ENCODE measurements at regions not wholly inside any gene's neighbourhood (a gene's known extent, or its start where the extent isn't known, plus 50 kb on each side); places are given as distances from the start of the nearest gene placed in this dataset.

- intact Hi-C loops (cut with micrococcal nuclease): no loop called here
- H4K20me1 ChIP-seq (ENCODE audit: insufficient read depth): no peaks in the 10 kb centered on the region
- no peaks in the 10 kb centered on the region for H3K27me3 ChIP-seq (ENCODE audit: insufficient read depth, low read length)
- peaks cover under 1 to 2% of the 10 kb centered on the region in 2 experiments; a peak in 2 of 4 replicates for H3K9me3 ChIP-seq (ENCODE audit: control insufficient read depth in 1 of 2, insufficient read depth in 1 of 2, low read depth in 1 of 2, low read length in 2 of 2)
- CTCF ChIA-PET: no interaction called here
- H2AFZ ChIP-seq (ENCODE audit: low read depth, low read length, poor library complexity, severe bottlenecking): no peak overlapping the region
- RAD21 ChIA-PET (ENCODE audit: low non-redundant PET in 1 of 2, low total read pairs in 2 of 2, uncharacterized antibody in 2 of 2, unreplicated experiment in 2 of 2): no interaction called here
- TF ChIP-seq REST (IDR thresholded peaks at IDR 0.05; ENCODE audit: low read depth) (no peak), CEBPB (IDR thresholded peaks at IDR 0.05; ENCODE audit: low read depth) (no peak), SRF (IDR thresholded peaks at IDR 0.05; ENCODE audit: low read depth) (no peak)
- BruUV-seq (replicated peaks): no TSS peak
- H3K27ac ChIP-seq (ENCODE audit: low read depth, low read length): no peak overlapping the region
- H3K4me3 ChIP-seq (replicated peaks in 1 of 2; ENCODE audit: low read depth in 1 of 2, low read length in 2 of 2): no peak overlapping the region
- no peak for DNase-seq (ENCODE audit: low read depth, low spot score)
- no peaks in the 10 kb centered on the region for H3K36me3 ChIP-seq (ENCODE audit: control insufficient read depth in 1 of 2, insufficient read depth in 2 of 2, low read length in 2 of 2)
- no peak overlapping the region for H3K9ac ChIP-seq (ENCODE audit: low read length)
- H3K79me2 ChIP-seq (ENCODE audit: insufficient read depth, low read length): no peaks in the 10 kb centered on the region
- no peaks in the 10 kb centered on the region for H3K4me1 ChIP-seq (ENCODE audit: control insufficient read depth in 1 of 2, insufficient read depth in 2 of 2, low read length in 2 of 2)
- POLR2A ChIA-PET: no interaction called here
- H3K9me2 ChIP-seq (ENCODE audit: insufficient read depth): no peaks in the 10 kb centered on the region
- ATAC-seq: no peak
- no peak overlapping the region for H3K4me2 ChIP-seq (ENCODE audit: low read length)
These were observed 63.5 kb upstream of the PRR20G start for GRCh38 chr3:127351321-127351720.

DNA sequence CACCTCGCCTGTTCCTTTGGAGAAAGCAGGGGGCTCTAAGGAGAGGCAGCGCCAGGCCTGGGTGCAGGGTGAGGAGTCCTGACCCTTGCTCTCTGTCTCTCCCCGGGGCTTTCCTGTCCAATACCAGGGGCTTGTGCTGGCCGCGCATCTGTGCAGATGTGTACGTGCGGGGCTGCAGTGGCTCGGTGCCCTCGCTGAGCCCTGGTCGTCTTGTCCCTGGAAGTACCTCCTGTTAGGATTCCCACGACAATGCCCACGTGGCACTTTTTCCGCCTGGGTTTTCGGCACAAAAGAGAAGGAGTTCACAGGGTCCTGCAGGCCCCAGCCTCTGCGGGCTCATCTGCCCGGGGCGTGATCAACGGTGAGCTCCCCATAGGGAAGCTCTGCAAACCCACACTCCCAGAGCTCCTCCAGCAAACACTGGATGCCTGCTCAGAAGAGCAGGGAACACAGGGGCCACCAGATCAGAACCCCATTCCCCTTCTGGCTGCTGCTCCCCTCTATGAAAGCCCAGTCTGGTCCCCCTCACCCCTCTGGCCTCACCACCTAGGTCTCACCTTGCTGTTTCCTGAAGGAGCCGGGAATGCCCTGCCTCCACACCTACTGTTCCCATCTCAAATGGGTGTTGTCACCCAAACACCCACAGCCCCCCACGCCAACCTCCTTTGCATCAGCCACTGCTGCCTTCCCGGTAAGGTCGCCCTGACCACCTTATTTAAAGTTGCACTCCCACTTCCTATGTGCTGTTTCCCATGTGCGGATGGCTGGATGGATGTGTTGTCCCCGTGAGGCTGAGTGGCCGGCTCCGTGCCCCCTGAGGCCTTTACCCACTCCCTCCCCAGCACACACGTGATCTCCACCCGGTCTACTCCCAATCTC lies 62.6 kb upstream of the PRR20G start:
- no TSS peak for BruUV-seq (replicated peaks)
- Histone ChIP-seq H2AFZ (ENCODE audit: low read depth, low read length, poor library complexity, severe bottlenecking) (no peak overlapping the region), H3K4me1 (ENCODE audit: control insufficient read depth in 1 of 2, insufficient read depth in 2 of 2, low read length in 2 of 2) (no peaks in the 10 kb centered on the region), H3K79me2 (ENCODE audit: insufficient read depth, low read length) (no peaks in the 10 kb centered on the region), H3K27ac (ENCODE audit: low read depth, low read length) (no peak overlapping the region), H3K4me2 (ENCODE audit: low read length) (no peak overlapping the region), H3K27me3 (ENCODE audit: insufficient read depth, low read length) (no peaks in the 10 kb centered on the region), H3K4me3 (replicated peaks in 1 of 2; ENCODE audit: low read depth in 1 of 2, low read length in 2 of 2) (no peak overlapping the region), H3K9ac (ENCODE audit: low read length) (no peak overlapping the region), H4K20me1 (ENCODE audit: insufficient read depth) (no peaks in the 10 kb centered on the region), H3K9me2 (ENCODE audit: insufficient read depth) (no peaks in the 10 kb centered on the region), H3K9me3 (ENCODE audit: control insufficient read depth in 1 of 2, insufficient read depth in 1 of 2, low read depth in 1 of 2, low read length in 2 of 2) (no peaks in the 10 kb centered on the region), H3K36me3 (ENCODE audit: control insufficient read depth in 1 of 2, insufficient read depth in 2 of 2, low read length in 2 of 2) (no peaks in the 10 kb centered on the region)
- TF ChIP-seq ZFX (IDR thresholded peaks at IDR 0.05): no peak
- no peak for TF ChIP-seq ZBTB33 (IDR thresholded peaks at IDR 0.05; ENCODE audit: extremely low read depth, insufficient replicate concordance, low read length)
- no peak for TF ChIP-seq CBX3 (IDR thresholded peaks at IDR 0.05; ENCODE audit: low read depth)
- TF ChIP-seq SIN3A (IDR thresholded peaks at IDR 0.05; ENCODE audit: low read depth): no peak
- TF ChIP-seq EZH2 (IDR thresholded peaks at IDR 0.05): no peak
- no peak for TF ChIP-seq TCF7L2 (IDR thresholded peaks at IDR 0.05; ENCODE audit: borderline replicate concordance, extremely low read depth, insufficient read depth, insufficient read length)
- no peak for TF ChIP-seq FOSL1 (IDR thresholded peaks at IDR 0.05; ENCODE audit: low read depth)
- no peak for TF ChIP-seq SRF (IDR thresholded peaks at IDR 0.05; ENCODE audit: low read depth)
- no peak for TF ChIP-seq ELF1 (IDR thresholded peaks at IDR 0.05; ENCODE audit: borderline replicate concordance, low read depth)
- no peak for TF ChIP-seq EZH2phosphoT487 (IDR thresholded peaks at IDR 0.05; ENCODE audit: borderline replicate concordance)
- CTCF ChIA-PET: no interaction called here
- DNase-seq (ENCODE audit: low read depth, low spot score) (no peak), ATAC-seq (no peak)
- intact Hi-C loops (cut with micrococcal nuclease): no loop called here
- POLR2A ChIA-PET: no interaction called here
- RAD21 ChIA-PET (ENCODE audit: low non-redundant PET in 1 of 2, low total read pairs in 2 of 2, uncharacterized antibody in 2 of 2, unreplicated experiment in 2 of 2): no interaction called here

Measured in HCT116 (cell line).